OCI-LY7 (cell line): ENCODE measurements at regions not wholly inside any gene's neighbourhood (a gene's known extent, or its start where the extent isn't known, plus 50 kb on each side); places are given as distances from the start of the nearest gene placed in this dataset.

Experiments
- CTCF ChIP-seq: fragments of 200-600 bp; sonication (generic); conservative IDR thresholded peaks from 2 replicates; pipeline ENCODE4 v1.5.1; 2014; ENCODE audit warnings: mild to moderate bottlenecking, antibody characterized with exemption, low read length, moderate library complexity, mixed read lengths
- EZH2phosphoT487 ChIP-seq: fragments of 200-600 bp; sonication (generic); IDR thresholded peaks from 2 replicates; pipeline ENCODE4 v1.6.1; 2018; ENCODE audit warnings: low read depth, borderline replicate concordance, mild to moderate bottlenecking, mixed run types, antibody characterized with exemption, low read length, moderate library complexity, mixed read lengths

DNA sequence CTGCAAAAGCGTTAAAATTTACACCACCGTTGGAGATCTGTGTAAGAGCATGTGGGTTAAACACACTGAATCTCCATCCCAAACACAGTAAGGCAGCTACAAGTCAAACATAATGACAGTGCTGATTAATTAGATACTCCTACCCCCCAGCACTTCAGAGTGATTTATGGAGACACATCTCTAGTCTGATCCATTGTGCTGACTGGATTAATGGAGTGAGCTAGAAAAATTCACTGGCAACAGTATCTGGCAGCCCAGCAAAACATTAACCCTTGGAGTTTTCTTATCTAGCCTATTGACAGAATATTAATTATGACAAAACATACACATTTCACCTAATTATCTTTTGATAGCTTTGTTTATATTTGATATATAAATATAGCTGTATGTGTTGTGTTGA is 188.6 kb upstream of the ISL1 start:
- no peak for TF ChIP-seq CTCF
- no peak for TF ChIP-seq EZH2phosphoT487
